ENCODE measurements at regions not wholly inside any gene's neighbourhood (a gene's known extent, or its start where the extent isn't known, plus 50 kb on each side); places are given as distances from the start of the nearest gene placed in this dataset.

GRCh38 chr6:1257778-1258177 lies 54.1 kb upstream of the FOXQ1 start:
- no peak for DNase-seq (ENCODE audit: low read depth in 2 of 2)

GRCh38 chr6:1256435-1257008 lies 55.4 kb upstream of the FOXQ1 start:
- DNase-seq (ENCODE audit: low read depth in 2 of 2): no peak

DNA sequence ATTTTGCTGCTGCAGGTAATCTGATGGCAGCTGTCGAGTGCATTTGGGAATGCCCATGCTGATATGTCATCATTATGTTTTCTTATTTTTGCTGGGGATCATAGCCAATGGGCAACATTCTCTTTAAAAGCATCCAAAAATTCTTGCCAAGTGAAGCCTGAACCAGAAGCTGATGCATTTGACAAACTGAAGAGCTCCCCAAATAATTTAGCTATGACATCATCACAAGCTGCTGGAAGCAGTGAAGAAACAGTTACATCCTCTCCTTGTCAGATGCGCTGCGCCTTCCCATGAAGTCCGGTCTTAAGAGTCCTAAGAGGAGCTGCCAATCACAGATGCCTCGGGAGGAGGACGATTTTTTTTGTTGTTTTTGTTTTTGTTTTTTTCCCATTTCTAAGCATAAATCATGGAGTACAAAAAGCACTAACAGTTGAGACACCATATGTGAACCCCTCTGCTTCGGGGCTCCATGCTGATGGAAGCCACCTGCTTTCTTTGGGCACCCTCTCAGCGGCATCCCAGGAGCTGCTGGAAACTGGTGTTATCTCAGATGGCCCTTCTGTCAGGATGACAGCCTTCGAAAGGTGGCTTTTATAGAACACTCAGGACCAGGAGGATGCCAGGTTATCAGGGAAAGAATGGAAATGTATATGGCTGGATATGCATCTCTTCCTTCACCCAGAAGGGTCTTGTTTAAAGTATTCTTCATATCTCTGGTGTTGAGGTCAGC lies 56.1 kb upstream of the FOXQ1 start:
- DNase-seq (ENCODE audit: low read depth in 2 of 2): no peak

DNA sequence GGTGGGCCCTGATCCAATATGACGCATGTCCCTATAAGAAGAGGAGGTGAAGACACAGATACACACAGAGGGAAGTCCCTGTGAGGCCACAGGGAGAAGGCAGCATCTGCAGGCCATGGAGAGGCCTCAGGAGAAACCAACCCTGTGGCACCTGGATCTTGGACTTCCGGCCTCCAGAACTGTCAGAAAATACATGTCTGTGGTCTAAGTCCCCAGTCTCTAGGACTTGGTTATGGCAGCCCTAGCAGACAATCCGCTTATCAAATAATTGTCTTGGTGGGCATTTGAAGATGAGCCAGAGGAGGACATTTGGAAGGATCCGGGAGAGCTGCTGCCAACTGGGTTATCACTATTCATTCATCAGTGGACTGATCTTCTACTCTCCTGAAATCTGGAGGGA lies 57.6 kb upstream of the FOXQ1 start:
- no peak for DNase-seq (ENCODE audit: low read depth in 2 of 2)

DNA sequence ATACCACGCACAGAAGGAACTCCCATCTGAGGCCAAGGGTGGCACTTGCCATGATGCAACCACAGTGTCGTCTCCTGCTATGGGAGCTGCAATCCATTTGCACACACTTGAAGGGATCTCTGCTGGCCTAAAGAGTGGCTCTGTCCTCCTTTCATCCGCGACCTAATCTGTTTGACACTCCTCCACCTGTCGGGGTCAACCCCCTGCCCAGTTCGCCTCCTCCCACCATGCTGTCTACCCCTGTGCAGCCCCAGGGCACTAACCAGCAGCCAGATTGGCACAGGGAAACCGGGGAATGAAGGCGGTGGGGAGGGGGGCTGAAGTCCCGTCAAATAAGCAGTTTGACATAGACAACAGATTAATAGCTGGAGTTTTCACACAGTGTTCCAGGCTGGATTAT lies 58.1 kb upstream of the FOXQ1 start:
- DNase-seq (ENCODE audit: low read depth in 2 of 2): no peak

DNA sequence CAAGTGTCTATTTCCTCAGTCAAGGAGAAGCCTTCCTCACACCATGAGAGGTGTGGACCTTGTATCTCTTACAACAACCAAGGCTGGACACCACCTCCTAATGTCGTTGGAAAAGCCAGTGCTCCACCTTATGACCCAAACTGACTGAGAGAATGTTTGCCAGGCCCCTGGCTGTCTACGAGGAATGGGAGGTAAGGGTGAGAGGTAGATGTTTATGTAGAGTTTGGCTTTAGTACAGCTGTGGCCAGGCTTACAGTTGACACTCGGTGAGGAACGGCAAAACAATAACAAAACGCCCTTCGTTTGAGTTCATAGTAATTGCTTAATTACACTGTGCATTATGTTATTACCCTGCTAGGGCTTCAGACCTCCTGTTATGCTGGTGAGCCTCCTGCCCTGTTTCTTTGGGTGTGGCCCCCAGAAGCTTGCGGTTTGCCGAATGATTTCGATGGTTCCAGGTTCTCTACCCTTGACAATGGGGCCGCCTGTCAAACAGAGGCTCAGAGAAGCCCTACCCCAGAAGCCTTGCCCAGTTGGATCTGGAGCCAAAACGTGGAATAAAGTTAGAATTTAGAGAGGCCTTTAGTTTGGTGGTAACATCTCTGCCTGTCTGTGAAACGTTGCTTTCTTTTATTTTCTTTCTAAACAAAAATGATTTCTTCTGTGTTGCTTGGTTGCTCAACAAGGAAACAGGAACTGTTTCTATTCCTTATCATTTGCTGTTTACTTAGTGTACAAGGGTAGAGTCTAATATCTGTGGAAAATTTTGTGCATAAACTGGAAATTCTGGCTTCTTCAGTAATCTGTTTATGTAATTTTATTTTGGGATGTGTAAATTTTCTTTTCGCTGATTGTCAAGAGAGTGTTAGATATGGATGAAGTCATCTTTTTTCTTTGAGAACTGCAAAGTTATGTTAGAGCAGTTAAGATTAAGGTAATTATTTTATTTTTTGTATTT lies 60.4 kb upstream of the FOXQ1 start:
- DNase-seq (ENCODE audit: low read depth in 2 of 2): no peak

GRCh38 chr6:1250489-1251197 lies 61.3 kb upstream of the FOXQ1 start:
- DNase-seq (ENCODE audit: low read depth in 2 of 2): no peak

GRCh38 chr6:1247894-1248293 lies 64.0 kb upstream of the FOXQ1 start:
- DNase-seq (ENCODE audit: low read depth in 2 of 2): no peak

DNA sequence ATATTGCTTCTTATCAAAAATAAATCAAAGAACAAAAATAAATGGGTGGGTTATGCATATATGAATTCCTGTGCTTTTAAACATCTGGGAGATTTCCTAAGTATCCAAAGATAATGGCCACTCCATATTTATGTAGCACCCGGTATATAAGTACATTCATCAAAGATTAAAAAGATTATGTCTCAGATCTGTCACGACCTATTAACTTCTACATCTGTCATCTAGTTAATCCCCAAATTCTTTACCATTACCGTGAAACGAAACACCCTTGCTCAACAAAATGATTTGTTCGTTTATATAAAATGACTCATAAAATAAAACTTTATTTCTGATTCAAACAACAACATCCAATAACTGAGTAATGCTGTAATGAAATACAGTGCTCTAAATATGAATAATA lies 64.8 kb upstream of the FOXQ1 start:
- DNase-seq (ENCODE audit: low read depth in 2 of 2): no peak

- DNase-seq (ENCODE audit: low read depth in 2 of 2): no peak
Observed at GRCh38 chr6:1244941-1245340, 67.0 kb upstream of the FOXQ1 start.

GRCh38 chr6:1244278-1244677 lies 67.6 kb upstream of the FOXQ1 start:
- DNase-seq (ENCODE audit: low read depth in 2 of 2): no peak

GRCh38 chr6:1242446-1242845 lies 69.5 kb upstream of the FOXQ1 start:
- DNase-seq (ENCODE audit: low read depth in 2 of 2): no peak

DNA sequence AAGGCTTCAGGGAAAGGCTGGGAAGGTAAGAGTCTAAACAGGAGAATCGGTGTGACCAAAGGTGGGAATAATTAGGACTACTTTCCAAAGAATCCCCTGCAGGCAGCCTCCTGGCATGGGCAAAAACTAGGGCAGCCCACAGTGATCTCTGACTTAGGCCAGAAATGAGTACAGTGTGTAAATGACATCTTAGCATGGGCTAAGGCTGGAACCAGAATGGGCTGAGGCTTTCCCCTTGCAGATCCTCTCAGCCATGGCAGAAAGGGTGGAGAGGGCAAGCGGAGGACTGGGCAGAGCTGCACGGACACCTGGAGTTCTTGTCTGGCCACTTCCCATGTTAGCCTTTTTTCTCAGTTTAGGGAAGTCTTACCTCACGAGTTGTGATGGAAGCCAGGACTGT lies 69.9 kb upstream of the FOXQ1 start:
- no peak for DNase-seq (ENCODE audit: low read depth in 2 of 2)

DNA sequence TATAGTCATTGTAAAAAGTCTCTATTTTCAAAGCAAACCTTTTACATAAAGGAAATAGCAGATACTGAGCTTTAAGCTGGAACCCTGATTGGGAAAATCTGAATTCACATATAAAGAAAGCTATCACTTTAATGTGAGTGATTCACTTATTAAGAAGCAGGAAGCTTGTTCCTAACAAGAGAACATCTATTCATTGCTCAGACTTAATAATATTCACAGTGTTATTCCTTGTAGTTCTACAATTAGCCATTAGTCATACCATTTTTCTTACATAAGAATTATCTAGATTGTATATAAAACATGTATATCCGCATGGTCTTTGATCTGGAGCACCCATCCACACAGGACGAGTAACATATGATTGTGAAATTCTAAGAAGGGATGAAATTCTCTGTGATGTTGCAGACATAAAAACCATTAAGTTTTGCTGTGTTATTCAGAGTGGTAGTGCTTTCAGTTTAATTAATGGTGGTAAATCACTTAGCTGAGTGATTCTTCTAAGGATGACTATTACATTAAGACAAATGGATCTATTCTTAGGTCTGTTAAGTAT lies 71.1 kb upstream of the FOXQ1 start:
- no peak for DNase-seq (ENCODE audit: low read depth in 2 of 2)

DNA sequence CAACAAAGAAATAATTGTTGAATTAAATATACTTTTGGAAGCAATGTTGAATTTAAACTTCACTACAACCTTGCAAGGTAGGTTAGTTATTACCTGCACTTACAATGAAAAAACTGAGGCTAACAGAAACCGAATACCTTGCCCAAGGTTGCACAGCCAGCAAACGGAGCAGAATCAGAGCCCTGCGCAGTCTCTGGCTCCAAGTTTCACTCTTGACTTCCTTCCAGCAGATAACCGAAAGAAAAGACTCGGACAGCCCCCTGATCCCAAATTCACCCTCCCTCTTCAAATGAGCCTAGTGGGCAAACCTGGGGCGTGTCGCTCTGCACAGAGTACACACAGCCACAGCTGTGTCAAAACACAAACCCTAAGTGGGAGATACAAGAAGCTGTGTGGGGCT lies 72.1 kb upstream of the FOXQ1 start:
- DNase-seq (ENCODE audit: low read depth in 2 of 2): no peak

DNA sequence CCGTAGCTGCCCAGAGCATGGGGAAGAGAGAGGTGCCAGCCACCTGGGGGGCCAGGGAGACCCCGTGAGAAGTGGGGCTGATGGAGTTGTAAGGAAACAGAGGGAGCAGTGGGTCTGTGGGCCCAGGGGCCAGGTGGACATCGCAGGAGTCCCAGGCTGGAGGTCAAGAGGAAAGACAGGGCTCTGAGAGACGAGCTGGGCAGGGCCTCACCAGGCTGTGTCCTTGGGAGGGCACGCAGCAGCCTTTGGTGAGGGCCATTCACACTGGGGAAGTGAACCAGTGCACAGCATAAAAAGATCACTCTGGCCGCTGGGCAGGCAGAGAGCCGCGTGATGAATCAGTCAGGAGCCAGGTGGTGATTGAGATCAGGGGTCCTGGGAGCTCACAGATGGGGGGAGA lies 73.9 kb upstream of the FOXQ1 start:
- DNase-seq (ENCODE audit: low read depth in 2 of 2): no peak

DNA sequence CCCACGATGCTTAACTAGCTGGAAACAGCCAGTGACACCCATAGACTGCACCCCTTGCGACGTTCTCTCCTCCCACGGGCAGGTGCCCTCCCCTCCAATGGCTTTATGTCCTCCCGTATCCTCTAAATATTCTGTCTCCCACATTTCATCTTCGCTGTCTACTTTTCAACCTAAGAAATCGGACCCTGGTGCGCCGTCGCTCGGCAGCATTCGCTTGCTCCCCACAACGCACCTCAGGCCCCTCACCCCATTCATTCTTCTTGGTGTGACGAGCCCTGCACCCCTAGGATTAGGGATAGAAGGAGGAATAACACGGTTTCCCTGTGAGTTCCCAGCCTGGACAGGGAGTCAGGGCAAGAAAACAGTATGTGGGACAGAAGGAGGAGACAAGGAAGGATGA lies 74.3 kb upstream of the FOXQ1 start:
- no peak for DNase-seq (ENCODE audit: low read depth in 2 of 2)

GRCh38 chr6:1235825-1236224 lies 76.1 kb upstream of the FOXQ1 start:
- DNase-seq (ENCODE audit: low read depth in 2 of 2): no peak

DNA sequence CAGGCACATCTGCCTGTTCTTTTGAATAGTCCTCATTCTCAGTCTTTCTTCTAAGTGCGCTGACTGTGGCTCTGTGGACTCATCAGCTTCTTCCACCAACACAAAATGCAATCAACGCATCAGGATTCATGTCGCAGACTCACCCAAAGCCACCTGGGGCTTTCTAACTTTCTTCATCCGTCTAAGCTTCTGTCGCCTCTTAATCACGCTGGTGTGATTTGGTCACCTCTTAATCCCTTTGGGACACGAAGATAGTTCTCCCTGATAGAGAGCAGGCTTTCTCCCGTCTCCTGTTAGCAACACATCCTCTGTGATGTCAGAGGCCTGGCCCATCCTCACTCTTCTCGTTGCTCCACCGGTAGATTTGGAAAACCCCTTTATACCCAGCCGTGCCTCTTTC lies 78.0 kb upstream of the FOXQ1 start:
- DNase-seq (ENCODE audit: low read depth in 2 of 2): no peak

- DNase-seq (ENCODE audit: low read depth in 2 of 2): no peak
Observed at GRCh38 chr6:1232578-1232977, 79.3 kb upstream of the FOXQ1 start.

DNA sequence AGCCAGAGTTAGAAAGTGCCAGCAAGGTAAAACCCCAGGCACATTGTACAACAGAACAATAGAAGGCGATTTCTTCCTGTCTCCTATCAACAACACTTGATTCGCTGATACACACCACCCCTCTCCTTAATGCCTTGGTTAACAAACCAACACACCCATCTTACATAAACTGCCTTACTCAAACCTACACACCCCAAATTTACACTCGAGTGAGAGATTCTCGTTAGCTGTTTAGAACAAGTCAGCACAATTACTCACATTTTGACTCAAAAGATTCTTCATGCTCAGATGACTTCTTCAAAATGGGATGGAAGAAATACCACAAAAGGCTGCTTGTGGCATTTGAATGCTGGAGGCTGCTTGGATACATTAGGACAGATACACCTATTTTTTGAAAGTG lies 80.0 kb upstream of the FOXQ1 start:
- no peak for DNase-seq (ENCODE audit: low read depth in 2 of 2)
